Left renal pelvis (tissue), 4 donors: ENCODE measurements at regions not wholly inside any gene's neighbourhood (a gene's known extent, or its start where the extent isn't known, plus 50 kb on each side); places are given as distances from the start of the nearest gene placed in this dataset.

ENCODE experiments used
- DNase-seq, 4 donors: peaks; one replicate each; pipeline ENCODE4 v3.0.0-alpha.2; 2013; ENCODE audit warnings: low read depth in 4 of 4, low spot score in 3 of 4

DNA sequence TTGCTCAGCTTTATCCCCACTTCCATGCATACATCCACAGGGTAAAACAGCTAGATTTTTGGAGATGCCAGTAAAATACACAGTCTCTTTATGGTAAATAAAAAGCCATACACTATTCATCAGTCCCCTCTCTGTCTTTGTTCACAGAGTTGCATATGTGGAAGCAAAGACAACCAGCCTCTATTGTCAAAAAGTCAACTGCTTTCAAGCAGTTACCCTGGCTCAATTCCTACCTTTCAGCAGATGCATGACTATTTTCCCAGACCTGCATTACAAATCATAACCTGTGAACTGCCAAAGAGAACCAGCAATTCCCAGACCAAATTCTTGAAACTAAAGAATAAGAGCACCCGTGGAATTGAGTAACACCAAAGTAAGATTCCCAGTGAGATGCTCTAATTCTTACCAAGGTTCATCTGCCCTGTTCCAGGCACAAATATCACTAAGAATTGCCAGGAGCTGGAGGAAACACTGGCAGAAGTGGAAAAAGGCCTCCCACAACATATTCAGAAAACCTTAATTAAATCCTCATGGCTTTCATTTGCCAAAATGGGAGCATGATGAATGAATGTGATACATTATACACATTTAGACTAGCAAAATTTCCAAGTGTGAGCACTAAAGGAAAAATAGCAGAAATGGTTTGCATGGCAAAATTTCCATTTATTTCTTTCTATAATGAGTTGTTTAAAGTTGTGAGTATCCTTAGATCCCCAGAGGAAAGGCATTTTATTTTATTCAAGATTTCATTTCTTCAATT, 391.2 kb upstream of the ADGRL3 start:
- DNase-seq, result no peak

DNA sequence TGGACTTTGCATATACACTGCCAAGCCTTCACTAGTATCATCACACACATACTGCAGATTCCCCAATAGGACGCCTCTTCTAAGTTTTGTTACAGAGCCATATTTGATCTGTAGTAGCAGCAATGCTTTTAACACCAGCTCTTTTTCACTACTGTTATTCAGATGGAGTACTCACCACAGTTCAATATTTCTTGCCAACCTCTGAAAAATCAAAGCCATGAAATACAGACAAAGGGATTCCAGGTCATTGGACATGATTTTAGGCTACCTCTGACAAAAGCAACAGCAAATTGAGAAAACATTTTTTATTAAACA, 390.7 kb upstream of the ADGRL3 start:
- DNase-seq, result no peak

DNA sequence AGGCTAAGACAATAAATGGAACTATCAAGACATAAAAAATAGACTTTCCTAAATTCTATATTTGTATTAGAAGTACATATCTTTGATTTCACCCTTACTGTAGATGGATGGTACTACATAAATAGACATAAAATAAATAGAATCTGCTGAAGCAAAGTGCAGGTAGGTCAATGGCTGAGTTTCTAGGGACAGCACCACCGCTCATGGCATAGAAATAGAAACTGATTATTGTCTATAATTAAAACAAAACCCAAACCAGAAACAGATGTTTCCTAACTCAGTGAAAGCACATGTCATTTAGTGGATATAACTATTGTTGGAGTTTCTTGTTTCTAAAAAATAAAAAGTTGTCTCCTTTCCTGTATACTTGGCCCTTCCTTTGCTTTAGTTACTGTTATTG, 387.3 kb upstream of the ADGRL3 start:
- DNase-seq, result no peak

DNA sequence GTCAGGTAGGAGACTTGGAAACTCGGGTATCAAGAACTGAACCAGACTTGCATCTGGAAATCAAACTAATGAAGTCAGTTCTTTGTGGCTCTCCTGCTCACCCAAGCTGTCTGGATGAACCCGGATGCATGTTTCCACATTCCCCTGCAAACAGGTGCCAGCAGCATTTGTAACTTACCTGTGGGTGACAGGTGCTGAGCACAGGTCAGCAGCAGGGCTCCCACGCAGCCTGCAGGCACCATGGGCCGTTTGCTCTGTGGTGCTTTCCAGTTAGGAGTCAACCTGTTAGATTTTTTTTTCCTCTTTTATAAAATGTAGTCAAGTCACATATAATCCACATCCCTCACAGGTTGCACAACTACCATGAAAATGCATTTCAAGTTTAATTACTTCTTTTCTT, 385.6 kb upstream of the ADGRL3 start:
- no peak for DNase-seq

DNA sequence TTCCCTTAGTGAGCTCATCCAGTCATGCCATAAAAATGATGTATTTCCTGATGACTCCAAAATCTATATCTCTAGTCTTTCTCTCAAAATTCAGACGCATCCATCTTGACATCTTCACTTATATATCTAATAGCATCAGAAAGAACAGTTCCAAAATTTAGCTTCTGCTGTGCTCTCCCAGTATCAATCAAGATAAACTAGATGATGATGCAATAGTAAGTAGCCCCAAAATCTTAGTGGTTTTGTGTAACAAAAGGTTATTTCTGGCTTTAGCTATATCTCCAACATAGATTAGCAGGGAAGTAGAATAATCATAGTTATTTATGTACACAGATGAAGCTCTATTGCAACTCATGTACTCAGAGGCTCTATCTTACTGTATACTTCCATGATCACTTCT, 382.5 kb upstream of the ADGRL3 start:
- DNase-seq, result no peak

DNA sequence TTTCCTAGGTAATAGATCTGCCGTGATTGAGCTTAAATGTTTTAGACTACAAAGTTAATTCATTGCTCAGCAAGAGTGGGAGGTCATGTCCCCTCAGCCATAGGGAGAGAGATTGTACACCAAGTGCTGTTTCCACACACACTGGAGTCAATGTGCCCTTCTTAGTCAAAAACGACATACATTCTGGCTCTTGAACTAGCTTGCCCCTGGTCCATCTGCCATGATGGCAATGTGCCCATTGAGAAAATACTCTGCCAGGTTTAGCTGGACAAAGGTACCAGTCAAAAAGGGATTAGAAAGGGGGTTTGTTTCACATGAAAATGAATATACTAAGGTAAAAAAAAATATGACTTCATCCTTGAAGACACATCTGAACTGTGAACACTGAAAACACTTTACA, 377.1 kb upstream of the ADGRL3 start:
- no peak for DNase-seq

DNA sequence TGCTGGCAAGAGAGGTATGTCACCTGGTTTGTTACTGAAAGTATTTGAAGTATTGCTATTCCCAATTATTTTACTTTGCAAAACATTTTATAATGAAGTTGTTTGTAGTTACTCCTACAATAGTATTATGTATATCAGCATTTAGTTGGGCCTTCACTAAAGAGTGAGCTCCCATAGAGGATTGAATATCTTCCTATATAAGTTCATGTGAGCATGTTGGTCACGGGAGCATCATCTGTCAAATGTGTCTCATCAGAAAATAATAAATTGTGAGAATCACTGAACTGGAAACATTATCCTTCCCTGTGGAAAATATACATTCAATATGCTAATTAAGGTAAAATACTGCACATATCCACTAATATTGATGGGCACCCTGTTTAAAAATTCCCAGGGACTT, 360.1 kb upstream of the ADGRL3 start:
- DNase-seq, result no peak

DNA sequence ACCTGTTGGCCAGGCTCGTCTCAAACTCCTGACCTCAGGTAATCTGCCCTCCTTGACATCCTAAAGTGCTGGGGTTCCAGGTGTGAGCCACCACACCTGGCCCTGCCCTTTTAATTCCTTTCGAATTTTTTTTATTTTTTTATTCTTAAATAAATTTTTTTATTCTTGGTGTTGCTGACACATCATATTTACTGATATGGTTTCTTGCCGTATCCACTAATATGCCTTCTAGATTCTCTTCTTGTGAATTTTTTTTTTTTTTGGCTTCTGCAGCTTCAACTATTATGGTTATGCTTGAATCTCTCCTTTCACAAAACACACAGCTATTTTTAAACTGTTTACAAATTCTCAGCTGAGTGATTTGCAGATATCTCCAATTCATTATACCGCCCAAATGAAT, 353.4 kb upstream of the ADGRL3 start:
- no peak for DNase-seq

DNA sequence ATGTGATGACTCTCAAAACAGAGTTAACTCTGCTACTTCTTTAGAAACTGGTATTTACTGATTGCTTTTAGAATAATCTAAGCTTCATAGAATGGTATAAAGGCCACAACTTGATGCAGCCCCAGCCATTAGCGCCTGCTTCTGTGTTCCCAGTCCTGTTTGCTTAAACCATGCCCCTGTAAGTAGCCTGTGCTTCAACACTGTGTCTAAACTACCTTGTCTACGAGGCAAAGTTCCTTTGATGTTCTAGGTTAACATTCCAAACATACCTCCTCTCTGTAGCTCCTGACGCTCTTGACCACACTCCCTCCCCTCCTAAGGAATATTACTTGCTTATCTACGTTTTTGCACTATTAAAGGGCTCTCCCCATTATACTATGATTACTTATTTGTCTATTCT, 352.5 kb upstream of the ADGRL3 start:
- DNase-seq, result no peak

DNA sequence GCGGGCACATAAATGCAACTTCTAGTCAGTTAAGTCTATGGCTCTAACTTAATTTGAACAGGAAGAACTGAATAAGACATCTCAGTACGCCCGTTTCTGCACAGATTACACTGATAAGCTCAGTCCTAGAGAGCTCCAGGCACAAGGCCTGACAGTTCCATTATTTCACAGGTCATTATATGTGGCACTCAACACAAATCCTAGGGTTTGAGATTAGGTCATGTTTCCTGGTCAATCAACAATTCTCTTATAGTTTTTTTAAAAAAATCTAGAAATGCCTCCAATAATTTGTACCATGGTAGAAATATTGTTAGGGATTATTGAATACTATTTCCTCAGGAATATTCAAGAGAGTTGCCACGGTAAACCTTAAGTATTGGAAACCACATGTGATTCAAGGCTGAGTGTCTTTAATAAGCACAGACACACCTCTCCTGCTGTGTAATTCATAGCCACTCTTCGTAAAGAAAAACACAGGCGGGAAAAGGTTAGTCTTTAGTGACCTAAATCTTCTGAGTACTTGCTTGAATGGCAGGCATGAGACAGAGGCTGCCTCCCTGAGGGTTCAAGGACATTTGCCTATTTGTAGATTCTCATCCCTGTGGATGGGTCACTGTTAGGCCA, 342.9 kb upstream of the ADGRL3 start:
- no peak for DNase-seq

DNA sequence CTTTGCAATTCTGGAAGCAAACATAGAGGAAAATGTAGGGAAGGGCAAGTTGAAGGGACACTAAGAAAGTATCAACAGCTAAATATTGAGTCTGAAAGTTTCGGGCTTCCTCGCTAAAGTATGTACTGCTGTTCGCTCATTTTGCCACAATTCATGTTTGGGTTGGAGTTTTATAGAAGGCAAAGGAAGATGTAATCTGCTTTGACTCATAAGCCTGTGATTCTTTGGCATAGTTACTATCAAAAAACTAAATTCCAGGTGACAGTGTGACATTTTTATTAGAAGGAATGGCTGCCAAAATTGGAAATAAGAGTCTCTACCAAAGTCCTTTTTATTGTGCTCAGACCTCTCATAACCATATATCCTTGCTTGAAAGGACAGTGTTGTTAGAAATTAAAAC, 336.7 kb upstream of the ADGRL3 start:
- no peak for DNase-seq

DNA sequence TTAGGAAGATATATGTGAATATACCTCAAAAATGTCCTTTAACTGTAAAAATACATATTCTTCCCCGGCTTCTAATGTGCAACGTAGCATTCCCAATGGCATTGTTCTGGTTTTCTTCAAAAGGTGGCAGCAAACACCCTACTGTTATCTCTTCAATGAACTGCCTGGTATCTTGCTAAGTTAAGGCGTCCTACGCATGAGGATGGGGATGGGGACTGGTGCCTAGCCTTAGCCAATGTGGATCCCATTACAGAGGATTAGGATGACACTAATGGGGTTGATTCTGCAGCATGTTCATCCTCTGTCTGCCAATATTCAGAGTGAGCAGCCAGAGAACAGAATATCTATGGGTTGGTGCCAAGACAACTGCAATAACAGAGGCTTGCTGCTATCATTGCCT, 334.9 kb upstream of the ADGRL3 start:
- no peak for DNase-seq

DNA sequence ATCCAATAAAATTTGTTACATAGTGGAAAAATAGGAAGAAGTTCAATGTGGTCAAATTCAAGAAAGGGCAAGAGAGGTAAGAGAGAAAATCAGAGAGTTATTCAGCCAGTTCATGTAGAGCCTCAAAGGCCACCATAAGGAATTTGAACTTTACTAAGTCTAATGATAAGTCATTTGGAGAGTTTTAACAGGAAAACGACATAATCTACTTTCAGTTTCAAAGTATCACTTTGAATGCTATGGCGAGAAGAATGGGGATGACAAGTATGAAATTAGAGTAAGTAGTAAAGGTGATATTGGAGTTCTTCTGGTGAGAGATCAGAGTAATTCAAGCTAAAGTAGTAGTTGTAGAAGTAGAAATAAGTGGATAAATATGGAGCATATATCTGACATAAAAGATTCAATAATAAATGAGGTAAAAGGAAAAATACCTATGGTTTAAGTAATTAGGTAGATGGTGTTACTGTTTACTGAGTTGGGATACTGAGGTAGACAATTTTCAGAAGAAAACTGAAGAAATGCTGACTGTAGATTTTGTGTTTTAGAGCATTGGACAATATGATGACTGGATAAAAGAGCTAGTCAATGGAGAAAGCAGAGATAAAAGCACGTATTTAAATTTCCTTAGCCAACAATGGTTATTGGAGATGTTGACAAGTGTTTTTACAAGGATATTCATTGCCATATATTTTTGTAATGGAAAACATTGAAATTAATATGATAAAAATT, 331.7 kb upstream of the ADGRL3 start:
- DNase-seq, result no peak

DNA sequence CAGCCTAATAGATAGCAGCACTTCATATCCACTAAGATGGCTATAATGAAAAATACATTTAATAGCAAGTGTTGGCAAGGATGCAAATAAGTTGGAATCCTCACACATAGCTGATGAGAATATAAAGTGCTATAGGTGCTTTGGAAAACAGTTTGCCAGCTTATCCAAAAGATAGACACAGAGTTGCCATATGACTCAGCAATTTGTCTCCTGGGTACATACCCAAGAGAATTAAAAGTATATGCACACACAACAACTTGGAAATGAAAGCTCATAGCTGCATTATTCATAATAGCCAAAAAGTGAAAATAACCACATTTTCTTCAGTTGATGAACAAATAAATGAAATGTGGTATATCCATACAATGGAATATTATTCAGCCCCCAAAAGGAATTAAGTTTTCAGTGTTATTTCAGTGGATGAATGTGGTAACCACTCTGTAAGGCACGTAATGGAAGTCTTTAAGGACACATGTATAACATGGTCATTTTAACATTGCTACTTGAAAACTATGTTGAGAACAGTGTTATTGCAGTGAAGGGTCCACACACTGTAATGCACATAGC, 320.9 kb upstream of the ADGRL3 start:
- no peak for DNase-seq

DNA sequence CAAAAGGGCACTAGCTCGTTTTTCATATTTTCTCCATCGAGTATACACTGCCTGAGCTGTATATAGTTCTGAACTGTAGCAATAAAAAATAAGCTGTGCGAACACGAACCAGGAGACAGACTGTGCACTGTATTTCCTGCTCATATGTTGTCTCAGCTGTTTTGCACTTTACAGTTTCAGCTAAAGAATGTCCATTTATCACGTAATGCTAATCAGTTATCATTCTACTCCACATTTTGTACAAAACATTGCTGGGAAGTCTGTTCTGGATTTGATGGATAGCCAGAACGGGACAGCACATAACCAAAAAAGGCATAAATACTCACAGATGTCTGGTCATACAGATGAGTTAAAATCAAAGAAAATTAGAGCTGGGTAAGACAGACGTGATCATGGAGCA, 315.5 kb upstream of the ADGRL3 start:
- DNase-seq, result no peak

DNA sequence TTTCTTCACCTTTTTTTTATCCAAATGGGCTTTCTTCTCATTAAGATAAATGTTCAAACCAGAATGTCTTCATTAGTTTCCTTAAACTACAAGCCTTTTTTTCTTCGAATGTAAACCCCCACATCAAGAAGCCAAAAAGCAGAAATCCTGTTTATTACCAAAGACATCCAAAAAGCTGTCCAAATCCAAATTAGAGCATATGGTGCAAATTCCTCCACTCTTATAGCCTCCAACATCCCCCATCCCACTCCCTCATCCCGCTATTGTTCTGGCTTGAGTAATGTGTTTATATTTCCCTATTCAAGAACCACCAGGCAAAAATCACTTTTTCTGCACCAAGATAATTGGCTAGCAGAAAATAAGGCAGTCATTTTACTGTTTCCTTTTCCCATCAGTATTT, 315.1 kb upstream of the ADGRL3 start:
- no peak for DNase-seq

DNA sequence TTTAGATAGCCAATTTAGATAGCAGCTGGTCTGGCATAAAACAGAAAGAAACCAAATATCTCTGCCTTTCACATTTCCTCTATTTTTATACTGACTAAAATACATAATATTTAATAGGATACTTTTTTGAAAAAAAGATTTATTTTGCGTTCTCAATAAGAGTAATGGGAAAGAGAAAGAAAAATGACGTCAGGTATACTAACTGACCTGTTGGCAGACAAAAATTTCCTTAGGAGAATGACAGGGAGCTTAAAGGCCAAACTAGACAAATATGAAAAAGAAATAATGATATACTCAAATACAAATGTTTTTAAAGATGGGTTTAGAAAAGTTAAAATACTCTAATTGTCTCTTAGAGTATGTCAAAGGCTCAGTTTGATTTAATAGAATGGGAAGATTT, 309.4 kb upstream of the ADGRL3 start:
- no peak for DNase-seq

DNA sequence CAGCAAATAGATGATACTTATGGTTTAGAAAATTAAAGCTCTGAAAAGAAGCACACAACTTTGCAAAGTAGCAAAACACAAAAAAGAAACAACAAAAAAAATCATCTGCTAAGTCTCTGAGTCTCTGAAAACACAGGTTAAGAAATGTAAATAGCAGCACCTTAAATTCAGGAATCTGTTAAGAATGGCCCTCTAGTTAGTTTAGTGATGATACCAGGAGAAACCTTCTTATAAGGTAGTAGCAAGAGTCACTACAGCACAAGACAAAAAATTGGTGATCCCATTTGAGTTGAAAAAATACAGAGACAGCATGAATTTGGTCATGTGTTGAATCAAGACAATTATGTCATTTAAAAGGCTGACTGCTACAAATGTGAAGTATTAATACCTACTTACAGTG, 308.2 kb upstream of the ADGRL3 start:
- DNase-seq, result no peak

DNA sequence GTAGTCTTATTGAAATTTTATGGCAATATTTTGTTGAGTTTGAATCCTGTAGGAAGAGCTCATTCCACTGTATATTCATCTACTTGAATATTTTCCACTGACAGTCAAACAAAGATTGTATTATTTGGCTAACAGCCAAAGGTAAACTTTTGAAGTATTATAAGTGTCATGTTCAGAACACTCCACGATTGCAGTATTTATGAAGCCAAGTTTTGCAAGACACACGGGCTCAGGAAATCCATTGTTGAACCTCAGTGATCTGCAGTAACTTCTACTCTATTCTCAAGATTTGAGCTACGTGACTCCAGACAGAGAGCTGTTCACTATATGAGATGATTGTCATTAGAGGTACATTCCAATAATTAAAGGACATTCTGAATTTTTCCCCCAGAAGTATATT, 302.7 kb upstream of the ADGRL3 start:
- no peak for DNase-seq

DNA sequence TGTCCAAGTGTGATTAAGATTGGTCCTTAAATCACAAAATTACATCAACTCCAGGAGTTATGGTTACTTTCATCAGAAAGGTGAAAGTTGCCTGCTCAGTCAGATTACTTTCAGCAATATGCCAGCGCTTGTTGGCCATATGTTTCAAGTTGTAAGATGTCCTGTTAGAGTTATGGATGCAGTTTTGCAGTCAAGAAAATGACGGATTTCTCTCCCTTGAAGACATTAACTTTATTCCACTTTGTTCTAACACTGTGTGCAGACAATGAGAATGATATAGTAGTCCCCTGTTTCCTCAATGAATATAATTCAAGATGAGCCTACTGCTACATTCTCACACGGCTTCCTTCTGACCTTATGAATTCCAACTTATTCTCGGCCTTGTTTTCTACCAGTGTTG, 295.0 kb upstream of the ADGRL3 start:
- no peak for DNase-seq

DNA sequence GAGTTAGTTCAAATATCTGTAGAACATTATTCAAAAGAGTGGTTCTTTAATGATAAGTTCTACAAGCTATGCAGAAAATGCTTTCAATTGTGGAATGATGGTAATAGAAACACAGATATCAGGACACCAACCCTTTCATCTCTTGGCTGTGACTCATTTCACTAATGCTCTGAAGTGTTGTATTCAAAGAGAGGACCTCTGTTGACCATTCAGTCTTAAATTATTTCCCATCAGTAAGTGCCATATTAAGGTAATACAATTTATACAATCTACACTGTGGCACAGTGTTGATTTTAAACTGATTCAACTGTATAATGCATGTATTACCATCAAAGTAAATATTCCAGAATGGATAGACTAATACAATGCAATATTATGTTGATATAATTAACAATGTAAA, 289.0 kb upstream of the ADGRL3 start:
- no peak for DNase-seq

DNA sequence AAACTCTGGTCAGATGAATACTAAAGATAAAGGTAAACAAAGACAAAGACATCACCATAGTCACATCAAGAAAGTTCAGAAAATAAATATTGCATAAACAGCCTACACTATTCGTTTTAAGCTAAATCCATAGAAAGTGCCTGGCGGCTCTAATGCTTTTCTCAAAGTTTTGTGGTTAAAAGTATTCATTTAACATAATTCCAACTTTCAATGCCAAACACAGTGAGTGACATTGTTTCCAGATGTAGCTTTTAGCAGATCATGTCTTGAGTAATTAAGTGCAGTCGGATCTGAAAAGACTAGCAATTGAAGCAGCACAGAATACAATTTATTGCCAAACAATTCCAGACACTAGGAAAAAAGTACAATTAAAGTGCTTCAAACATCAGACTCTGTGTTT, 287.1 kb upstream of the ADGRL3 start:
- no peak for DNase-seq
